Fibroblast of gingiva (primary cell): ENCODE measurements at regions not wholly inside any gene's neighbourhood (a gene's known extent, or its start where the extent isn't known, plus 50 kb on each side); places are given as distances from the start of the nearest gene placed in this dataset.

Source experiments
- DNase-seq: peaks from one replicate; pipeline ENCODE4 v3.0.0-alpha.2; 2011; ENCODE audit warnings: low read depth

DNA sequence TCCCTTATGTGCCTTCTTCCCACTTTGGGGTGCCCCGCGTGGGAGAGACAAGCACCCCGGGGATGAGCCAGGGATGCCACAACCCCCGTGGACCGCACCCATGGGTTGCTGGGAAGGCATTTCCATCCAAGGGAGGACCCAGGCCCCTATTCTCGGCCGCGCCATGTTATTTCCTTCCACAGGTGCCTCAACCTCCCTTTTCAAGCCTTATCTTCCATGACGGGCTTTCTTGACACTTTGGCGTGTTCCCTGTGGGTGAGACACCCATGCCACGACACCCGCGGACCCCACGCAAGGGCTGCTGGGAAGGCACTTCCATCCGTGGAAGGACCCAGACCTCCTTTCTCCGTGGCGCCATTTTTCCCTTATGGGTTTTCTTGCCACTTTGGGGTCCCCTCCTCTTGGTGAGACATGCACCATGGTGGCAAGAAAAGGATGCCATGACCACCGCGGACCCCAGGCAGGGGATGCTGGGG lies 269.2 kb downstream of the ALG10 start:
- DNase-seq: no peak

- no peak for DNase-seq
Measured at GRCh38 chr12:34292736-34293625, 270.7 kb downstream of the ALG10 start.

- no peak for DNase-seq
Measured at GRCh38 chr12:34294137-34294536, 271.8 kb downstream of the ALG10 start.

- no peak for DNase-seq
Measured at GRCh38 chr12:34294671-34295365, 272.5 kb downstream of the ALG10 start.

DNA sequence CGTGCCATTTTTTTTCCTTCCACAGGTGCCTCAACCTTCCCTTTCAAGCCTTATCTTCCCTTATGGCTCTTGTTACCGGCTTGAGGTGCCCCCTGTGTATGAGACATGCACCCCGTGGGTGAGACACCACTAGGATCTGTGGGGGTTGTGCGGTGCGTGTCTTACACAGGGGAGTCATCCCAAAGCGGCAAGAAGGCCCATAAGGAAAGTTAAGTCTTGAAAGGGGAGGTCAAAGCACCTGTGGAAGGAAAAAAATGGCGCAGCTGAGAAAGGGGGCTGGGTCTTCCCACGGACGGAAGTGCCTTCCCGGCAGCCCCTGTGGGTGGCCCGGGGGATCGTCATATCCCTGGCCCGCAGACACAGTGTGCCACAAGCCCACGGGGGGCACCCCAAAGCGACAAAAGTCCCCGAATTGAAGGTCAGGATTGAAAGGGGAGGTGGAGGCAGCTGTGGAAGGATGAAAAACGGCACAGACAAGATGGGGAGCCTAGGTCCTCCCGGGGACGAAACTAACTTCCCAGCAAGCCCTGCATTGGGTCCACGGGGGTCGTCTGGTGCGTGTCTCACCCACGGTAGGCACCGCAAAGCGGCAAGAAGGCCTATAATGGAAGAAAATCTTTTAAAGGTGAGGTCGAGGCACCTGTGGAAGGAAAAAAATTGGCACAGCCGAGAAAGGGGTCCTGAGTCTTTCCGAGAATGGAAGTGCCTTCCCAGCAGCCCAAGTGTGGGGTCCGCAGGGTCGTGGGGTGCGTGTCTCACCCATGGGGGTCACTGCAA lies 273.3 kb downstream of the ALG10 start:
- DNase-seq: no peak

DNA sequence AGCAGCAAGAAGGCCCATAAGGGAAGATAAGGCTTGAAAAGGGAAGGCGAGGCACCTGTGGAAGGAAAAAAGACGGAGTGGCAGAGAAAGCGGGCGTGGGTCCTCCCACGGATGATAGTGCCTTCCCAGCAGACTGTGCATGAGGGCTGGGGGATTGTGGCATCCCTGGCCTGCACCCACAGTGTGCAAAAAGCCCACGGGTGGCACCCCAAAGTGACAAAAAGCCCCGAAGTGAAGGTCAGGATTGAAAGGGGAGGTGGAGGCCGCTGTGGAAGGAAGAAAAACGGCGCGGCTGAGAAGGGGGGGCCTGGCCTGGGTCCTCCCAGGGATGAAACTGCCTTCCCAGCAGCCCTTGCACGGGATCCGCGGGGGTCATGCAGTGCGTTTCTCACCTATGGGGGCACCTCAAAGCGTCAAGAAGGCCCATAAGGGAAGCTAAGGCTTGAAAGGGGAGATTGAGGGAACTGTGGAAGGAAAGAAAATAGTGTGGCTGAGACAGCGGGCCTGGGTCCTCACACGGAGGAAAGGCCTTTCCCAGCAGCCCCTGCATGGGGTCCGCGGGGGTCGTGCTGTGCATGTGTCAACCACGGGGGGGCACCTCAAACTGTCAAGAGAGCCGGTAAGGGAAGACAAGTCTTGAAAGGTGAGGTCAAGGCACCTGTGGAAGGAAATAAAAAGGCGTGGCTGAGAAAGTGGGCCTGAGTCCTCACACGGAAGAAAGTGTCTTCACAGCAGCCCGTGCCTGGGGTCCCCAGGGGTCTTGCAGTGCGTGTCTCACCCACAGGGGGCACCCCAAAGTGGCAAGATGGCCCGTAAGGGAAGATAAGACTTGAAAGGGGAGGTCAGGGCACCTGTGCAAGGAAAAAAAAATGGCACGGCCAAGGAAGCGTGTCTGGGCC lies 274.1 kb downstream of the ALG10 start:
- no peak for DNase-seq

DNA sequence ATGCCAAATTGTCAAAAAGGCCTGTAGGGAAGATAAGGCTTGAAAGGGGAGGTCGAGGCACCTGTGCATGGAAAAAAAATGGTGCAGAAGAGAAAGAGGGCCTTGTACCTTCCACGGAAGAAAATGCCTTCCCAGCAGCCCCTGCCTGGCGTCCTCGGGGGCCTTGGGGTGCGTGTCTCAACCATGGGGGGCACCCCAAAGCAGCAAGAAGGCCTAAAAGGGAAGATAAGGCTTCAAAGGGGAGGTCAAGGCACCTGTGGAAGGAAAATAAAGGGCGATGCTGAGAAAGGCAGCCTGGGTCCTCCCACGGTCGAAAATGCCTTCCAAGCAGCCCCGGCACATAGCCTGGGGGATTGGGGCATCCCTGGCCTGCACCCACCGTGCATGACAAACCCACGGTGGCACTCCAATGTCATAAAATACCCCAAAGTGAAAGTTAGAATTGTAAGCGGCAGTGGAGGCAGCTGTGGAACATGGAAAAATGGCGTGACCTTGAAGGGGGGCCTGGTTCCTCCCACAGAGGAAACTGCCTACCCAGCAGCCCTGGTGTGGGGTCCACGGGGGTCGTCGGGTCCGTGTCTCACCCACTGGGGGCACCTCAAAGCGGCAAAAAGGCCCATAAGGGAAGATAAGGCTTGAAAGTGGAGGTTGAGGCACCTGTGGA lies 275.0 kb downstream of the ALG10 start:
- no peak for DNase-seq

DNA sequence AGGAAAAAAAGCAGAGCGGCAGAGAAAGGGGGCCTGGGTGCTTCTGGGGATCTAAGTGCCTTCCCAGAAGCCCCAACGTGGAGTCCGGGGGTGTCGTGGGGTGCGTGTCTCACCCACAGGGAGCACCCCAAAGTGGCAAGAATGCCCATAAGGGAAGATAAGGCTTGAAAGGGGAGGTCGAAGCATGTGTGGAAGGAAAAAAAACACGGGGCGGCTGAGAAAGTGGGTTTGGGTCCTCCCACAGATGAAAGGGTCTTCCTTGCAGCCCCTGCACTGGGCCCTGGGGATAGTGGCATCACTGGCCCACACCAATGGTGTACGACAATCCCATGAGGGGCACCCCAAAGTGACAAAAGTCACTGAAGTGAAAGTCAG lies 275.5 kb downstream of the ALG10 start:
- no peak for DNase-seq

GRCh38 chr12:34298176-34298970 lies 276.1 kb downstream of the ALG10 start:
- DNase-seq: no peak

DNA sequence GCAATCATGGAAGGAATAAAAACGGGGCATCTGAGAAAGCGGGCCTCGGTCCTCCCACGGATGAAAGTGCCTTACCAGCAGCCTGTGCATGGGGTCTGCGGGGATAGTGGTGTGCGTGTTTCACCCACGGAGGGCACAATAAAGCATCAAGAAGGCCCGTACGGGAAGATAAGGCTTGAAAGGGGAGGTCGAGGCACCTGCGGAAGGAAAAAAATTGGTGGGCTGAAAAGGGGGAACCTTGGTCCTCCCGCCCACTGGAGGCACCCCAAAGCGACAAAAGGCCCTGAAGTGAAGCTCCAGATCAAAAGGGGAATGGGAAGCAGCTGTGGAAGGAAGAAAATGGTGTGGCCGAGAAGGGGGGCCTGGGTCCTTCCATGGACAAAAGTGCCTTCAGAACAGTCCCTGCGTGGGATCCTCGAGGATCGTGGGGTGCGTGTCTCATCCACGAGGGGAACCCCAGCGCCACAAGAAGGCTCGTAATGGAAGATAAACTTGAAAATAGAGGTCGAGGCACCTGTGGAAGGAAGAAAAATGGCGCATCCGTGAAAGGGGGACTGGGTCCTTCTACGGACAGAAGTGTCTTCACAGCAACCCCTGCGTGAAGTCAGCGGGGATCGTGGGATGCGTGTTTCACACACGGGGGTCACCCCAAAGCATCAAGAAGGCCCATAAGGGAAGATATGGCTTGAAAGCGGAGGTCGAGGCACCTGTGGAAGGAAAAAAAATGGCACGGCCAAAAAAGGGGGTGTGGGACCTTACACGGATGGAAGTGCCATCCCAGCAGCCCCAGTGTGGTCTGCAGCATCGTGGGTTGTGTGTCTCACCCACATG lies 276.9 kb downstream of the ALG10 start:
- DNase-seq: no peak

- no peak for DNase-seq
Measured at GRCh38 chr12:34299802-34300193, 277.5 kb downstream of the ALG10 start.

DNA sequence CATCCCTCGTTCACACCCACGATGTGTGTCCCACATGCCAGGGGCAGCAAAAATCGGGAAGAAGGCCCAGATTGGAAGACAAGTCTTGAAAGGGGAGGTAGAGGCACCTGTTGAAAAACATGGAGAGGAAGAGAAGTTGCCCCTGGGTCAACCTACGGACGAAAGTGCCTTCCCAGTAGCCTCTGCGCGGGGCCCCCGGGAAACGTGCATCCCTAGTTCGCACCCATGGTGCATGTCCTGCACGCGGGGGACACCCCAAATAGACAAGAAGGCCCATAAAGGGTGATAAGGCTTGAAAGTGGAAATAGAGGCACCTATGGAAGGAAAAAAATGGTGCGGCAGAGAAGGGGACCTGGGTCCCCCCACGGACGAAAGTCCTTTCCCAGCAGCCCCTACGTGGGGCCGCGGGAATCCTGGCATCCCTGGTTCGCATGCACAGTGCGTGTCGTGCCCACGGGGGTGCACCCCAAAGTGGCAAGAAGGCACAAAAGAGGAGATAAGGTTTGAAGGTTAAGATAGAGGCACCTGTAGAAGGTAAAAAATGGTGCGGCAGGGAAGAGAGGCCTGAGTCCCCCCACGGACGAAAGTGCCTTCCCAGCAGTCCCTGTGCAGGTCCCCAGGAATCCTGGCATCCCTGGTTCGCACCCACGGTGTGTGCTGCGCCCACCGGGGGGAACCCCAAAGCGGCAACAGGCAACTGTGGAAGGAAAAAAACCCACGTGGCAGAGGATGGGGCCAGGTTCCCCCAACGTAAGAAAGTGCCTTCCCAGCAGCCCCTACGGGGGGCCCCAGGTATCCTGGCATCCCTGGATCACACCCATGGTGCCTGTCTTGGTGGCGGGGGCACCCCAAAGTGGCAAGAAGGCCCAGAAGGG lies 278.3 kb downstream of the ALG10 start:
- DNase-seq: no peak

DNA sequence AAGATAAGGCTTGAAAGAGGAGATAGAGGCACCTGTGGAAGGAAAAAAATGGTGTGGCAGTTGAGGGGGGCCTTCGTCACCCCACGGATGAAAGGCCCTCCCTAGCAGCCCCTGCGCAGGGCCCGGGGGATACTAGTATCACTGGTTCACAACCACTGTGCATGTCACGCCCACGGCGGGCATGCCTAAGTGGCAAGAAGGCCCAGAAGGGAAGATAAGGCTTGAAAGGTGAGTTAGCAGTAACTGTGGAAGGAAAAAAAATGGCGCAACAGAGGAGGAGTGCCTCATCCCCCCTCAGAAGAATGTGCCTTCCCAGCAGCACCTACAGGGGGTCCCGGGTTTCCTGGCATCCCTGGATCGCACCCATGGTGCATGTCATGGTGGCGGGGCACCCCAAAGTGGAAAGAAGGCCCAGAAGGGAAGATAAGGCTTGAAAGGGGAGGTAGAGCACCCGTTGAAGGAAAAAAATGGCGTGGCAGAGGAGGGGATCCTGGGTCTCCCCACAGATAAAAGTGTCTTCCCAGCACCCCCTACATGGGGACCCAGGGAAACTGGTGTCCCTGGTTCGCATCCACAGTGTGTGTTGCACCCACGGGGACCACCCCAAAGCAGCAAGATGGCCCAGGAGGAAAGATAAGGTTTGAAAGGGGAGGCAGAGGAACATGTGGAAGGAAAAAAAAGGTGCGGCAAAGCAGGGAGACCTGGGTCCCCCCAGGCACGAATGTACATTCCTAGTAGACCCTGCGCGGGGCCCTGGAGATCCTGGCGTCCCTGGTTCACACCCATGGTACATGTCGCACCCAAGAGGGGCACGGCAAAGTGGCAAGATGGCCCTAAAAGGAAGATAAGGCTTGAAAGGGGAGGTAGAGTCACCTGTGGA lies 279.2 kb downstream of the ALG10 start:
- DNase-seq: no peak

GRCh38 chr12:34302131-34302885 lies 280.0 kb downstream of the ALG10 start:
- DNase-seq: no peak

DNA sequence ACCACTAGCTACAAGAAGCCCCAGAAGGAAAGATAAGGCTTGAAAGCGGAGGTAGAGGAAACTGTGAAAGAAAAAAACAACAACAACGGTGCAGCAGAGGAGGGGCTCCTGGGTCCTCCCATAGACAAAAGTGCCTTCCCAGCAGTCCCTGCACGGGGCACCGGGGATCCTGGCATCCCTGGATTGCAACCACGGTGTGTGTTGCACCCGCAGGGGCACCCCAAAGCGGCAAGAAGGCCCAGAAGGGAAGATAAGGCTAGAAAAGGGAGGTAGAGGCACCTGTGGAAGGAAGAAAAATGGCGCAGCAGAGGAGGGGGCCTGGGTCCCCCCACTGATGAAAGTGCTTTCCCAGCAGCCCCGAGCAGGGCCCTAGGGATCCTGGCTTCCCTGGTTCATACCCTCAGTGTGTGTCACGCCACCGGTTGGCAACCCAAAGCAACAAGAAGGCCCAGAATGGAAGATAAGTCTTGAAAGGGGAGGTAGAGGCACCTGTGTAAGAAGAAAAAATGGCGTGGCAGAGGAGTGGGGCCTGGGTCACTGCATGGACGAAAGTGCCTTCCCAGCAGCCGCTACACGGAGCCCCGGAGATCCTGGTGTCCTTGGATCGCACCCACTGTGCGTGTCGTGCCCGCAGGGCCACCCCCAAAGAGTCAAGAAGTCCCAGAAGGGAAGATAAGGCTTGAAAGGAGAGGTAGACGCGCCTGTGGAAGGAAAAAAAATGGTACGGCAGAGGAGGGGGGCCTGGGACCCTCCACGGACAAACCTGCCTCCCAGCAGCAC lies 281.0 kb downstream of the ALG10 start:
- no peak for DNase-seq

DNA sequence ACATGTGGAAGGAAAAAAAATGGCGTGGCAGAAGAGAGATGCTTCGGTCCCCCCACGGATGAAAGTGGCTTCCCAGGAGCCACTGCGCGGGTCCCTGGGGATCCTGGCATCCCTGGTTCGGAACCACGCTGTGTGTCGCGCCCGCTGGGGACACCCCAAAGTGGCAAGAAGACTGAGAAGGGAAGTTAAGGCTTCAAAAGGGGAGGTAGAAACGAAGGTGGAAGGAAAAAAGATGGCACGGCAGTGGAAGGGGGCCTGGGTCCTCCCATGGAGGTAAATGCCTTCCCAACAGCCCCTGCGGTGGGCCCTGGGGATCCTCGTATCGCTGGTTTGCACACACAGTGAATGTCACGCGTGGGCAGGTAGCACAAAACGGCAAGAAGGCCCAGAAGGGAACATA lies 281.7 kb downstream of the ALG10 start:
- DNase-seq: no peak
